B cell (primary cell): ENCODE measurements at regions not wholly inside any gene's neighbourhood (a gene's known extent, or its start where the extent isn't known, plus 50 kb on each side); places are given as distances from the start of the nearest gene placed in this dataset.

Source experiments
- EZH2 ChIP-seq: IDR thresholded peaks from 2 replicates; pipeline ENCODE4 v1.6.1; 2012; ENCODE audit warnings: borderline replicate concordance, low read depth, mild to moderate bottlenecking, moderate library complexity, low read length; ENCODE audit not compliant: insufficient read depth, poor library complexity, severe bottlenecking
- TF ChIP-seq, protein P1 (sequence below): fragments of 200-600 bp; IDR thresholded peaks from one replicate; pipeline ENCODE4 v1.8.0; 2022; ENCODE audit warnings: antibody characterized with exemption, mild to moderate bottlenecking

DNA sequence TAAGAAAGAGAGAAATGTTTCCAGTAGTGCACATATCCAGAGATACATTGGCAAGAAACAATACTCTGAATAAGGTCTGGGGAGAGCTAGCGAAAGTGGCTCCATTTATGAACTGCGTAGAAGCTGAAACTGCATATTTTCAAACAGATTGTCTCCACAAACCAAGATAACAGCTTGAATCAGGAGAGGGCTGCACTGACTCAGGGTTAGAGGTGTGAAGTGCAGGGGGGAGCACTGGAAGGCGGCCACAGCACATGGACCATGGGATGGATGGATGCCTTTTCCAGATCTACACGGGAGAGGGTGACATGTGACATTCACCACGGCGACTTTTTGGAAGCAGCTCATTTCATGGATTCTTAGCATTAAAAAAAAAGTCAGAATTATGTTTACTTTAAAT lies 729.4 kb downstream of the RNF144A start:
- TF ChIP-seq, protein P1, sequence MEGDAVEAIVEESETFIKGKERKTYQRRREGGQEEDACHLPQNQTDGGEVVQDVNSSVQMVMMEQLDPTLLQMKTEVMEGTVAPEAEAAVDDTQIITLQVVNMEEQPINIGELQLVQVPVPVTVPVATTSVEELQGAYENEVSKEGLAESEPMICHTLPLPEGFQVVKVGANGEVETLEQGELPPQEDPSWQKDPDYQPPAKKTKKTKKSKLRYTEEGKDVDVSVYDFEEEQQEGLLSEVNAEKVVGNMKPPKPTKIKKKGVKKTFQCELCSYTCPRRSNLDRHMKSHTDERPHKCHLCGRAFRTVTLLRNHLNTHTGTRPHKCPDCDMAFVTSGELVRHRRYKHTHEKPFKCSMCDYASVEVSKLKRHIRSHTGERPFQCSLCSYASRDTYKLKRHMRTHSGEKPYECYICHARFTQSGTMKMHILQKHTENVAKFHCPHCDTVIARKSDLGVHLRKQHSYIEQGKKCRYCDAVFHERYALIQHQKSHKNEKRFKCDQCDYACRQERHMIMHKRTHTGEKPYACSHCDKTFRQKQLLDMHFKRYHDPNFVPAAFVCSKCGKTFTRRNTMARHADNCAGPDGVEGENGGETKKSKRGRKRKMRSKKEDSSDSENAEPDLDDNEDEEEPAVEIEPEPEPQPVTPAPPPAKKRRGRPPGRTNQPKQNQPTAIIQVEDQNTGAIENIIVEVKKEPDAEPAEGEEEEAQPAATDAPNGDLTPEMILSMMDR: no peak
- no peak for TF ChIP-seq EZH2
